Naive B cell (primary cell): ENCODE measurements at regions not wholly inside any gene's neighbourhood (a gene's known extent, or its start where the extent isn't known, plus 50 kb on each side); places are given as distances from the start of the nearest gene placed in this dataset.
A peak's percentile ranks its signal among the peaks of the same experiment; 100 is the strongest.

Source experiments
- ATAC-seq, 2 donors: fragments of 150-1000 bp; cut with Tn5 transposase; 2 replicates each; pipeline ENCODE4 v1.10.0; 2021; ENCODE audit warnings: low read depth in 2 of 2, mild to moderate bottlenecking in 2 of 2, moderate library complexity in 2 of 2
- DNase-seq: peaks from one replicate; pipeline ENCODE4 v3.0.0; 2022
- H3K27ac Mint-ChIP-seq, 6 donors: one replicate each; pipeline ENCODE4 v1.8.0; 2020 to 2022; ENCODE audit warnings: mild to moderate bottlenecking in 6 of 6, mixed read lengths in 6 of 6, moderate library complexity in 5 of 6, inconsistent platforms in 2 of 6
- H3K27me3 Mint-ChIP-seq, 3 donors: one replicate each; pipeline ENCODE4 v1.8.0; 2021 to 2022; ENCODE audit warnings: mixed read lengths in 3 of 3, mild to moderate bottlenecking in 1 of 3
- H3K36me3 Mint-ChIP-seq, 2 donors: one replicate each; pipeline ENCODE4 v1.8.0; 2020 to 2022; ENCODE audit warnings: mixed read lengths in 2 of 2, inconsistent platforms in 1 of 2, mild to moderate bottlenecking in 1 of 2
- H3K4me1 Mint-ChIP-seq, 3 donors: one replicate each; pipeline ENCODE4 v1.8.0; 2020 to 2022; ENCODE audit warnings: mixed read lengths in 3 of 3, inconsistent platforms in 1 of 3, mild to moderate bottlenecking in 1 of 3, moderate library complexity in 1 of 3
- H3K4me3 Mint-ChIP-seq, 8 donors: one replicate each; pipeline ENCODE4 v1.8.0; 2020 to 2022; ENCODE audit warnings: mild to moderate bottlenecking in 8 of 8, mixed read lengths in 8 of 8, moderate library complexity in 8 of 8, inconsistent platforms in 2 of 8
- H3K9me3 Mint-ChIP-seq, 7 donors: one replicate each; pipeline ENCODE4 v1.8.0; 2020 to 2022; ENCODE audit warnings: mixed read lengths in 7 of 7, mild to moderate bottlenecking in 5 of 7, inconsistent platforms in 2 of 7, moderate library complexity in 1 of 7

GRCh38 chrX:45954026-45954425, 591.2 kb downstream of the ZNF674 start:
- peaks cover 0 to 10% (median 6%) of the 10 kb centered on the region in 3 donors for H3K27me3 Mint-ChIP-seq
- no peaks in the 10 kb centered on the region for H3K36me3 Mint-ChIP-seq
- DNase-seq (no peak), ATAC-seq (no peak)
- H3K27ac Mint-ChIP-seq, result no peak overlapping the region
- peaks cover 0 to 4% (median 0%) of the 10 kb centered on the region in 7 donors for H3K9me3 Mint-ChIP-seq
- no peaks in the 10 kb centered on the region for H3K4me1 Mint-ChIP-seq
- H3K4me3 Mint-ChIP-seq, result no peak overlapping the region

- no peak overlapping the region for H3K27ac Mint-ChIP-seq
- no peak for ATAC-seq
- H3K9me3 Mint-ChIP-seq, result peaks cover 0 to 3% (median 2%) of the 10 kb centered on the region in 7 donors
- no peaks in the 10 kb centered on the region for H3K27me3 Mint-ChIP-seq
- H3K36me3 Mint-ChIP-seq, result no peaks in the 10 kb centered on the region
- no peaks in the 10 kb centered on the region for H3K4me1 Mint-ChIP-seq
- H3K4me3 Mint-ChIP-seq, result no peak overlapping the region
- no peak for DNase-seq
Measured at GRCh38 chrX:45952030-45952429, 593.2 kb downstream of the ZNF674 start.

- Mint-ChIP-seq H3K4me1 (no peaks in the 10 kb centered on the region), H3K4me3 (no peak overlapping the region), H3K27me3 (peaks cover 0 to 7% (median 0%) of the 10 kb centered on the region in 3 donors), H3K27ac (no peak overlapping the region), H3K9me3 (peaks cover 0 to 12% (median 3%) of the 10 kb centered on the region in 7 donors), H3K36me3 (no peaks in the 10 kb centered on the region)
- DNase-seq, result no peak
- no peak for ATAC-seq
Measured at GRCh38 chrX:45935408-45935807, 609.8 kb downstream of the ZNF674 start.

GRCh38 chrX:45912316-45912715, 632.9 kb downstream of the ZNF674 start:
- no peak for ATAC-seq
- Mint-ChIP-seq H3K27me3 (no peaks in the 10 kb centered on the region), H3K4me3 (no peak overlapping the region), H3K36me3 (no peaks in the 10 kb centered on the region), H3K9me3 (peaks cover 0 to 2% (median 0%) of the 10 kb centered on the region in 7 donors), H3K4me1 (no peaks in the 10 kb centered on the region), H3K27ac (no peak overlapping the region)
- no peak for DNase-seq

GRCh38 chrX:45907786-45908185, 637.4 kb downstream of the ZNF674 start:
- no peak for ATAC-seq
- H3K27me3 Mint-ChIP-seq, result peaks cover 0 to 5% (median 3%) of the 10 kb centered on the region in 3 donors
- no peak overlapping the region for H3K4me3 Mint-ChIP-seq
- peaks cover 0 to 5% (median 4%) of the 10 kb centered on the region in 3 donors for H3K4me1 Mint-ChIP-seq
- H3K9me3 Mint-ChIP-seq, result no peaks in the 10 kb centered on the region
- DNase-seq, result no peak
- H3K27ac Mint-ChIP-seq, result peak overlapping the region in 1 of 6 donors; percentile 65
- no peaks in the 10 kb centered on the region for H3K36me3 Mint-ChIP-seq

GRCh38 chrX:45903781-45904201, 641.4 kb downstream of the ZNF674 start:
- peaks cover 3 to 25% (median 5%) of the 10 kb centered on the region in 3 donors for H3K27me3 Mint-ChIP-seq

GRCh38 chrX:45900766-45901615, 644.2 kb downstream of the ZNF674 start:
- H3K9me3 Mint-ChIP-seq, result no peaks in the 10 kb centered on the region
- no peak for DNase-seq
- peaks cover 0 to 5% (median 4%) of the 10 kb centered on the region in 3 donors for H3K4me1 Mint-ChIP-seq
- H3K4me3 Mint-ChIP-seq, result no peak overlapping the region
- no peak overlapping the region for H3K27ac Mint-ChIP-seq
- H3K27me3 Mint-ChIP-seq, result peaks cover 3 to 25% (median 5%) of the 10 kb centered on the region in 3 donors
- ATAC-seq, result no peak
- no peaks in the 10 kb centered on the region for H3K36me3 Mint-ChIP-seq

More at GRCh38 chrX:45903781-45904201, 641.4 kb downstream of the ZNF674 start:
- H3K27ac Mint-ChIP-seq, result no peak overlapping the region
- no peak for DNase-seq
- H3K4me3 Mint-ChIP-seq, result no peak overlapping the region
- no peaks in the 10 kb centered on the region for H3K9me3 Mint-ChIP-seq
- H3K4me1 Mint-ChIP-seq, result peaks cover 0 to 5% (median 4%) of the 10 kb centered on the region in 3 donors
- H3K36me3 Mint-ChIP-seq, result no peaks in the 10 kb centered on the region
- no peak for ATAC-seq

- no peaks in the 10 kb centered on the region for H3K4me1 Mint-ChIP-seq
- no peak overlapping the region for H3K4me3 Mint-ChIP-seq
- DNase-seq (no peak), ATAC-seq (no peak)
- no peak overlapping the region for H3K27ac Mint-ChIP-seq
- H3K27me3 Mint-ChIP-seq, result peaks cover 0 to 9% (median 0%) of the 10 kb centered on the region in 3 donors
- peaks cover 0 to 9% (median 3%) of the 10 kb centered on the region in 7 donors for H3K9me3 Mint-ChIP-seq
- no peaks in the 10 kb centered on the region for H3K36me3 Mint-ChIP-seq
Measured at GRCh38 chrX:45894864-45895645, 650.2 kb downstream of the ZNF674 start.

- no peak overlapping the region for H3K27ac Mint-ChIP-seq
- ATAC-seq, result no peak
- H3K36me3 Mint-ChIP-seq, result no peaks in the 10 kb centered on the region
- DNase-seq, result no peak
- no peak overlapping the region for H3K4me3 Mint-ChIP-seq
- H3K27me3 Mint-ChIP-seq, result no peaks in the 10 kb centered on the region
- no peaks in the 10 kb centered on the region for H3K4me1 Mint-ChIP-seq
- peaks cover 0 to 6% (median 0%) of the 10 kb centered on the region in 7 donors for H3K9me3 Mint-ChIP-seq
Measured at GRCh38 chrX:45889471-45889870, 655.8 kb downstream of the ZNF674 start.

- Mint-ChIP-seq H3K4me3 (no peak overlapping the region), H3K36me3 (no peaks in the 10 kb centered on the region), H3K9me3 (peaks cover 0 to 4% (median 0%) of the 10 kb centered on the region in 7 donors), H3K27me3 (no peaks in the 10 kb centered on the region), H3K27ac (no peak overlapping the region), H3K4me1 (no peaks in the 10 kb centered on the region)
- ATAC-seq (no peak), DNase-seq (no peak)
Measured at GRCh38 chrX:45888518-45888917, 656.7 kb downstream of the ZNF674 start.

- Mint-ChIP-seq H3K36me3 (no peaks in the 10 kb centered on the region), H3K9me3 (peaks cover 0 to 2% (median 0%) of the 10 kb centered on the region in 7 donors), H3K4me3 (no peak overlapping the region), H3K4me1 (no peaks in the 10 kb centered on the region), H3K27ac (no peak overlapping the region), H3K27me3 (no peaks in the 10 kb centered on the region)
- DNase-seq, result no peak
- no peak for ATAC-seq
Measured at GRCh38 chrX:45885931-45886330, 659.3 kb downstream of the ZNF674 start.

- Mint-ChIP-seq H3K27me3 (peaks cover 0 to 18% (median 0%) of the 10 kb centered on the region in 3 donors), H3K27ac (no peak overlapping the region), H3K9me3 (peaks cover 0 to 1% (median 0%) of the 10 kb centered on the region in 7 donors), H3K4me3 (no peak overlapping the region), H3K36me3 (no peaks in the 10 kb centered on the region), H3K4me1 (no peaks in the 10 kb centered on the region)
- ATAC-seq, result no peak
- DNase-seq, result no peak
Measured at GRCh38 chrX:45879512-45879911, 665.7 kb downstream of the ZNF674 start.

- Mint-ChIP-seq H3K4me3 (no peak overlapping the region), H3K4me1 (no peaks in the 10 kb centered on the region), H3K36me3 (no peaks in the 10 kb centered on the region), H3K27ac (no peak overlapping the region), H3K27me3 (peaks cover 0 to 34% (median 4%) of the 10 kb centered on the region in 3 donors), H3K9me3 (peaks cover 0 to 1% (median 0%) of the 10 kb centered on the region in 7 donors)
- ATAC-seq, result no peak
- DNase-seq, result no peak
Measured at GRCh38 chrX:45876206-45876605, 669.0 kb downstream of the ZNF674 start.
